ENCODE measurements at regions not wholly inside any gene's neighbourhood (a gene's known extent, or its start where the extent isn't known, plus 50 kb on each side); places are given as distances from the start of the nearest gene placed in this dataset.

DNA sequence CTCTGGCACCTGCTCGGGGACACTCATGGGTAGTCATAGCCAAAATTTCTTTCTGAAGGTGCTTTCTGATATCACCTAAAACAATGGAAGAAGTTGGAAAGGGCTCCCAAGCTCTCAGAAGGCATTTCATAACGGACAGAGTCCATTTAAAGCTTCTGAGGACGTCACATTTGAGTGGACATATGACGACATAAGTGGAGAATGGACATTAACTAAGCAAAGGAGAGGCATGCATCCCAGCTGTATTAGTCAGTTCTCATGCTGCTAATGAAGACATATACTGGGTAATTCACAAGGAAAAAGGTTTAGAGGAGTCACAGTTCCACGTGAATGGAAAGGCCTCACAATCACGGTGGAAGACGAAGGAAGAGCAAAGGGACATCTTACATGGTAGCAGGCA lies 260.2 kb upstream of the DYNLRB2 start:
- H3K4me3 Mint-ChIP-seq: no peak overlapping the region
- Histone ChIP-seq H4K20me1 (ENCODE audit: control insufficient read depth, insufficient read depth, insufficient read length) (no peaks in the 10 kb centered on the region), H3K79me1 (ENCODE audit: insufficient read depth, low read depth, low read length, poor library complexity, severe bottlenecking) (no peaks in the 10 kb centered on the region), H3K23ac (ENCODE audit: insufficient read length, low read depth, low read length) (no peak overlapping the region), H2AK5ac (ENCODE audit: insufficient read length, low read length) (no peak overlapping the region), H3K18ac (ENCODE audit: insufficient read length, low read depth, low read length) (no peak overlapping the region), H3K9me3 (ENCODE audit: control insufficient read depth, low read depth, low read length) (no peaks in the 10 kb centered on the region), H4K8ac (replicated peaks; ENCODE audit: insufficient read length, low read depth, low read length) (no peak overlapping the region), H3K9ac (ENCODE audit: extremely low read depth, insufficient read length, low read length) (no peak overlapping the region), H3K4ac (ENCODE audit: low read depth, low read length) (no peak overlapping the region), H3K14ac (ENCODE audit: insufficient read depth, low read length) (no peak overlapping the region), H3T11ph (ENCODE audit: low read length) (no peak overlapping the region), H2BK20ac (ENCODE audit: low read depth, low read length, poor library complexity, severe bottlenecking) (no peak overlapping the region), H2AFZ (ENCODE audit: low read length) (no peak overlapping the region), H2BK15ac (ENCODE audit: low read depth, low read length) (no peak overlapping the region), H4K5ac (ENCODE audit: insufficient read length, low read depth, low read length) (no peak overlapping the region), H2BK12ac (ENCODE audit: insufficient read length, low read depth, low read length) (no peak overlapping the region), H3K56ac (ENCODE audit: insufficient read length, low read depth, low read length) (no peak overlapping the region), H3K4me1 (ENCODE audit: insufficient read depth, low read length) (no peaks in the 10 kb centered on the region), H3K27me3 (ENCODE audit: insufficient read depth, low read length) (no peaks in the 10 kb centered on the region), H3K79me2 (ENCODE audit: insufficient read depth, low read length) (no peaks in the 10 kb centered on the region), H3K4me2 (ENCODE audit: insufficient read depth, insufficient read length, low read length) (no peak overlapping the region), H2BK5ac (ENCODE audit: insufficient read length, low read length) (no peak overlapping the region), H3K27ac (ENCODE audit: insufficient read length, low read depth, low read length) (no peak overlapping the region), H4K91ac (ENCODE audit: insufficient read length, low read depth, low read length) (no peak overlapping the region), H3K23me2 (ENCODE audit: insufficient read length, low read depth, low read length, poor library complexity, severe bottlenecking) (no peaks in the 10 kb centered on the region), H2BK120ac (ENCODE audit: low read depth, low read length, poor library complexity, severe bottlenecking) (no peak overlapping the region)
- TF ChIP-seq, protein P1, sequence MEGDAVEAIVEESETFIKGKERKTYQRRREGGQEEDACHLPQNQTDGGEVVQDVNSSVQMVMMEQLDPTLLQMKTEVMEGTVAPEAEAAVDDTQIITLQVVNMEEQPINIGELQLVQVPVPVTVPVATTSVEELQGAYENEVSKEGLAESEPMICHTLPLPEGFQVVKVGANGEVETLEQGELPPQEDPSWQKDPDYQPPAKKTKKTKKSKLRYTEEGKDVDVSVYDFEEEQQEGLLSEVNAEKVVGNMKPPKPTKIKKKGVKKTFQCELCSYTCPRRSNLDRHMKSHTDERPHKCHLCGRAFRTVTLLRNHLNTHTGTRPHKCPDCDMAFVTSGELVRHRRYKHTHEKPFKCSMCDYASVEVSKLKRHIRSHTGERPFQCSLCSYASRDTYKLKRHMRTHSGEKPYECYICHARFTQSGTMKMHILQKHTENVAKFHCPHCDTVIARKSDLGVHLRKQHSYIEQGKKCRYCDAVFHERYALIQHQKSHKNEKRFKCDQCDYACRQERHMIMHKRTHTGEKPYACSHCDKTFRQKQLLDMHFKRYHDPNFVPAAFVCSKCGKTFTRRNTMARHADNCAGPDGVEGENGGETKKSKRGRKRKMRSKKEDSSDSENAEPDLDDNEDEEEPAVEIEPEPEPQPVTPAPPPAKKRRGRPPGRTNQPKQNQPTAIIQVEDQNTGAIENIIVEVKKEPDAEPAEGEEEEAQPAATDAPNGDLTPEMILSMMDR (conservative IDR thresholded peaks at IDR 0.05): no peak
- H3K4me1 Mint-ChIP-seq: no peaks in the 10 kb centered on the region; a peak in 1 of 4 replicates
- H3K36me3 Mint-ChIP-seq (ENCODE audit: insufficient read depth in 1 of 3, low read depth in 3 of 3): no peaks in the 10 kb centered on the region
- H3K9me3 Mint-ChIP-seq: no peaks in the 10 kb centered on the region
- no peak overlapping the region for H3K27ac Mint-ChIP-seq
- no peaks in the 10 kb centered on the region; the same call in 1 of the 2 replicates for H3K27me3 Mint-ChIP-seq (ENCODE audit: low read depth)
- no peak for DNase-seq
- WGBS (ENCODE audit: extremely low coverage, insufficient read length, low lambda C conversion rate): no CpG with 5 or more reads among the region's 7 CpGs

All from H9 (cell line).